ENCODE measurements at regions not wholly inside any gene's neighbourhood (a gene's known extent, or its start where the extent isn't known, plus 50 kb on each side); places are given as distances from the start of the nearest gene placed in this dataset.

DNA sequence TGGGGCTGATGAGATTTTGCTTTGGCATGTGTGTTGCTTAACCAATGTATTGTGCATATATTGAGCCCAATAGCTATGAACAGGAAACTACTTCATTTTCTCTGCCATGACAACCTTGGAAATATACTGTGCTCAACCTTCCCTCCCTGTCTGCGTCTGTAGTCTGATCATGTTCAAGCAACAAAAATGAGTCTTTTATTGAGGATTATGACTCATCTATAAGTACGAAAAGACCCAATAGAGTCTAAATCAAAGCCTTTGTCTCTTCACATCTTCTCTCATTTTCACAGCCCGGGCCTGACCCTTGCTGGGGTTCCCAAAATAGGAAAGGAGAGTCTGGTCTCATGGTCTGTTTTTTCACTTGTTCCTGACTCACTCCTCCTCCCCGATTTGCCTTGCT lies 158.2 kb downstream of the CAND1 start:
- DNase-seq (ENCODE audit: low read depth) = no peak

DNA sequence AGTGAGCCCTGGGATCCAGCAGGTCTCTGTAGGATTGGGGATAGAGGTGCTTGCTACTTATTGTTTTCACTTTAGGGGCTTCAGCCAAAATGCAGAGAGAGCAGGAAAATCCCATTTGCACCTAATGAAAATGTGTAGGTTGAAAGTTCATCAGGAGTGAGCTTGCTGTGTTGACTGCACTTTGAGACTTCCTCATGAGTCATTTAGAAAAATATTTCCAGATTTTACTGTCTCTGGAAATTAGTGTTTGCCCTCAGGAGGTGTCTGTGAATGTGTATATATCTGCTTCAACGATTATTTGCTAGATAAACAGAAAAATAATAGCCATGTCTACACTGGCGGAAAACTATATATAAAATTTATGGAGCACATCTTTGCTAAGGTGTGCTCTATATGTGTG lies 159.3 kb downstream of the CAND1 start:
- no peak for DNase-seq (ENCODE audit: low read depth)

DNA sequence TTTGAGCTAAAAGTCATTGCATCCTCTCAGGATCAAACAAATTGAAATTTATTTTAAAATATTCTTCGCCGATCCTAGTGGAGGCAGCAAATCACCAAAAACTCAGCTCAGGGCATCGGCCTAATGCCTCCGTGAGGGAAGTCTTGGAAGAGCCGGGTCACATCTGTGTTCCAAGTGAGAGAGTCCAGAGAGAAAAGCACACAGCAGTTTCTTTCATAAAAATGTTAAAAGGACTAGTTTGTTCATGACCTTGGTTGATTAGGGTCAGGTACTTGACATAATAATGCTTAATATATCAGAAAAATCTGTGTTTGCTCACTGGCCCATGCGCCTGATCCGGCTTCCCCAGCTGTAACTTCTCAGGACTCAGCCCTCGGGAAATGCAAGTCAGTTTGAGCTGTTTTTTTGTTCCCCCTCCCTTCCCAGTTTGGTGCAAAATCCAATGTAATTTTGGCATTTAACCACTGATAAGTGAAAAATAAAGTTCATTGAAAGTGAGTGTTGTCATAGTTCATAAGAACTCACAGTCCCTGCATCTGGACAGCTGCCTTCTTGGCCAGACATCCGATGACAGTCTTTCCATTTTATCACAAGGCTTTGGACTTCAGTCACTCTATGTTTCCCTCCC lies 161.7 kb downstream of the CAND1 start:
- DNase-seq (ENCODE audit: low read depth) = no peak

DNA sequence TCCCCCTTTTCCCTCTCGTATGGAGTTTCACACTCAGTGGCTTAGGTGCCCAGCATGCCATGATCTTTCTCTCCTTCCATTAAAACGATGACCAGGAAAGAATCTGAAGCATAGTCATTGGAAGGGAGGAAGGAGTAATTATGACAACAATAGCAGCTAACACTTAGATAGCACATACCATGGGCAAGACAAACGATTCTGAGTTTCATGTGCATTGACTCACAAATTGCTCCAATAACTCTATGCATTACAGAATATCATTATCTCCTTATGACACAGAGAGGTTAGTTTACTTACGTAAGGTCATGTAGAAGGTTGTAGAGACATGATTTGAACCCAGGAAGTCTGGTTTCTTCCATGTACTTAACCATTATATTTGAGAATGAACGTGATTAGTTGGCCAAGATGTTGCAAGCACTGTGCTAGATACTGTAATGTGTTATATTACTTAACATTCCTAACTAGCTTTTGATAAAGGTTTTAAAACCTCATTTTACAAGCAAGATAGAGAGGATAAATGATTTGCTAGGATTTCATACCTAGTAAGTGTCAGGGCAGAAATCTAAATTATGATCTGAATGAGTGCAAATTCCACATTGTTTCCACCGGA lies 162.4 kb downstream of the CAND1 start:
- no peak for DNase-seq (ENCODE audit: low read depth)

DNA sequence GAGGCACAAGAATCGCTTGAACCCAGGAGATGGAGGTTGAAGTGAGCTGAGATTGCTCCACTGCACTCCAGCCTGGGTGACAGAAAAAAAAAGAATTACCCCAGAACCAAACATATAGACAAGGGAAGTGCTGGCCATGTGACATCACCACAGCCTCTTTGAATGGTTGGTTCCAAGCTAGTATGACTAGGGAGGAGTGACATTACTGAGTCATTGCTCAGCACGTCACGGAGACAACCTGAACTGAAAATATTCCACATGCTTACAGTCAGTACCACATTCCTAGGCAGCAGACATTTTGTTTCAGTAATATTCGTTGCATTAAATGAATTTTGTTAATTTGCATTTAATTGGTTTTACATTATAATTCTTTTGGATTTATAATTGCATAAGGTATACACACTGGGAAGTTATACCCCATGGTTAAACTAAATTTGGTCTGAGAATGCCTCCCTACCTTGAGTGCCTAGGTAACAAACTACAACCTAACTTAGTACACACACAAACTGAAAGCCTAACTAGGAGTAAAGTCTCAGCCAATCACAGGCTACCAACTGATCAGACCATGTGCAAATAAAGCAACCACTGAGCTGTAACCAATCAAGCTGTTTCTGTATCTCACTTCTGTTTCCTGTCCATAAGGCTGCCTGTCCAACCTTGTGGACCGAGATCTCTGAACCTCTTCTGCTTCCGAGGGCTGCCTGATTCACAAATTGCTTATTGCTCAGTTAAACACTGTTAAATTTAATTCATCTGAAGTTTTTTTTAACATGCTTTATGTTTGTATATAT lies 164.4 kb downstream of the CAND1 start:
- DNase-seq (ENCODE audit: low read depth) = peak; percentile 29

DNA sequence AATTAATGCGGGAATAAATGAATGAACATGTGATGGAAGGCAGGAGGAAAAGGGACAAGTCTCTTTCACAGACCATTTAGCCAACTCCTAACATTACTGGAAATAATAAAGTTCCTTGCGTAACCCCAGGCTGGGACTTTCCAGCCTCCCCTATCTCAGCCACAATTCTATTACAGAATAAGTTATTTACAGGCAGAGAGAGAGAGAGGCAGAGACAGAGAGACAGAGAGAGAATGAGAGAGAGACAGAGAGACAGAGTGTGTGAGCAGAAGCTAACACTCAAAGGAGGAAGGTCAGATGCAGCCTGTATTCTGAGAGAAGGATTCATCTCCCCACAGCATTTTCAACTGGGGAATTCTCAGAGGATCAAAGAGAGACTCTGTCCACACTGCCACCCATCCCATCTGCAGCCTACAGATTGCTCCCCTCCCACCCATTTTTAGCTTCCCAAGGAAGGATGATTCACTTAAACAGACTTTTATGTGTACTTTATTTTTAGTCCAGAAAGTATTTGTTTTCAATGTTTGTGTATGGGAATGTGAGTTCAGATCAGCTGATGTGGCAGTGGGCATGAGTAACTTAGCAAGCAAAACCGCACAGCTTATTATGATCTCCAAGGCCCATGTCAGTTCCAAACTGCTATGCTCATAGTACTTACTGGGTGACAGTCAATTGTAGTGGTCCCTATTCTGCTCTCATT lies 165.7 kb downstream of the CAND1 start:
- DNase-seq (ENCODE audit: low read depth) = no peak

DNA sequence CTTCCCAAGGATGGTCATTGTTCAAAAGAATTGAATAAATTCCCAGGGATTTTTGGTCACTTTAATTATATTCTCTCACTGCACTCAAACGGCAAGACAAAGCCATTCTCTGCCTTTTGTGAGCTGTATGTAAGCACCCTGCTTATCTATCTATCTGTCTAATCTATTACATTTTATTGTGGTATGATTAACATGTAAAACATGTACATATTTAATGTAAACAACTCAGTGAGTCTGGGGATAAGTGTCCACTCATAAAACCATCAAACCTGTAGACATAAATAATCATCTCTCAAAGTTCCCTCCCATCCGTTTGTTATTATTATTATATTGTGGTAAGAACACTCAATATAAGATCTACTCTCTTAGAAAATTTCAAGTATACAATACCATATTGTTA lies 167.1 kb downstream of the CAND1 start:
- no peak for DNase-seq (ENCODE audit: low read depth)

DNA sequence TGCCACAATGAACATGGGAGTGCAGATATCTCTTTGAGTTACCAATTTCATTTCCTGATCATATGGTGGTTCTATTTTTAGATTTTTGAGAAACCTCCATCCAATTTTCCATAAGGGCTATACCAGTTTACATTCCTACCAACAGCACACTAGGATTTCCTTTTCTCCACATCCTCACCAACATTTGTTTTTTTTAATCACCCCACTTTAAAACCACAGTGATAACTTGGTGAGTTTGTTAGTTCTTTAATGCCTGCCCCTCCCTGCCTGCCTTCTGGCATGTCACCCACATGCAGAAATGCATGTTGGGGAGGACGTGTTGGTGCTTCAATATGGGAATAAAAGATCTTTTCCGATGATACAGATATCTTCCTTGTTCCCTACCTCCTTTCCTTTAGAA lies 167.9 kb downstream of the CAND1 start:
- no peak for DNase-seq (ENCODE audit: low read depth)

DNA sequence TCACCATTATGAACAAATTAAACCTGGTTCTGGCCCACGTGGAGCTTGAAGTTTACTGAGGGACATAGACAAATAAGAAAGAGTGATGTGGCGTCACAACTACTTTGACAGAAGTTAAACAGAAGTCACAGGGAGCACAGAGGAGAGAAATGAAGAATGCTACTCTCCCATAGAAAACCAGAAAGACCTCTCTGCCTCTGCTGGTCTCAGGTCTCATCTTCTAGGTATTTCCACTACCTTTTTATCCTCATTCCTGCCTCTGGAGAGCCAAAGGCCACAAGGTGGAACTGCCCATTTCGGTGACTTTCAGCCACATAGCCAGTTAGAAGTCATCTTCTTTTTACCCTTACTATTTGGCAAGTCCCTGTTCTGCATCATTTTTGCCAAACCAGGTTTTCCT lies 170.5 kb downstream of the CAND1 start:
- DNase-seq (ENCODE audit: low read depth) = no peak

DNA sequence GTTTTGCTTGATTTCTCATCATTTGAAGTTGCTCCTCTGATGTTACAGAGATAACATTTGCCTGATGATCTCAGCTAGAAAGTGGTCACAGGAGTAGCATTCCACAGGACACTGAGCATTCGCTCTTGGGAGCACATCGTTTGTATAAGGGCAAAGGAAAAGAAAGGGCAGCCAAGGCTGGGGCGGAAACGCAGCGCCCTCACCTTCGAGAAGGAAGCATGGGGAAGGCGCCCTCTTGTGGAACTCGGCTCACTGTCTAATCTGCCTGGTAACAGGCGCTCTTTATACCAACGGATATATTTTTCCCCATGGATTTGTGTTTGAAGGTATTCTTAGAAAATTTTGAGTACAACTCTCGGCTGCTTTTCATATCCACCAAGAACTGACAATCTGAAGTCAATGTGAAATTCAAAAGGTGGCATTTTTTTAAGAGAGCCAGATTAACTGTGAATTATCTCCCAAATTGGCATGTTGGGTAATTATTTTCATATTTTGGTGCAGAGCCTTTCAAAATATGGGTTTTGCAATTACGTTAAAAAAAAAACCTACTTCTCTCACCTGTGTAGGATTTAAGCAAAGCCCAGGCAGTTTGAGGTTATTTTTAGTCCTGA lies 172.7 kb downstream of the CAND1 start:
- no peak for DNase-seq (ENCODE audit: low read depth)

DNA sequence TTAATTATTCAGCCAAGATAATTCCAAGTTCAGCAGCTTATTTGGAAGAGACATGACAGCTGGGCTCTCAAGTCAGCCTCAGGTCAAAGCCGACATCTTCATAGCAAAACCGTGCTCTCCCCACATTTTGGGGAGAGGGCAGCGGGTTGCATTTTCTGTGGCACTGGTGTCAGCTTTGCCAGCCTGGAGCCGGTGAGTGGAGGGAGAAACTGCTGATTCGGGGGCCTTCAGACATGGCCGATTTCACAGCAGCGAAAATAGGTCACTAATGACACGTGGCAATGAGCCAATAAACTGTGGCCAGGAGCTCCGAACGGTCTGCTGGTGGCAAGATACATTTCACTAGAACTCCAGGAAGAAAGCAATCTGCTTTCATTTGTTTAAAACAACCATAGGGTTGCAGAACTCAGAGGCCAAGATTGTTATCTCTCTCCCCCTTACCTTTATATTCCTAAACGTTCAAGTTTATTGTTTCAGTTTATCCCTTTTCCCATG lies 173.2 kb downstream of the CAND1 start:
- no peak for DNase-seq (ENCODE audit: low read depth)

DNA sequence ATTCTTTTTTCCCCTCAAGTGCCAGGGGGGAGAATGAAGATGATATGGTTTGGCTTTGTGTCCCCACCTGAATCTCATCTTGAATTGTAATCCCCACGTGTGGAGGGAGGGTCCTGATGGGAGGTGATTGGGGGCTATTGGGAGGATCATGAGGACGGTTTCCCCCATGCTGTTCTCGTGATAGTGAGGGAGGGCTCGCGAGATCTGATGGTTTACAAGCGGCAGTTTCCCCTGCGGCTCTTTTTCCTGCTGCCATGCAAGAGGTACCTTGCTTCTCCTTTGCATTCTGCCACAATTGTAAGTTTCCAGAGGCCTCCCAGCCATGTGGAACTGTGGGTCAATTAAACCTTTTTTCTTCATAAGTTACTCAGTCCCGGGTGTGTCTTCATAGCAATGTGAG lies 173.7 kb downstream of the CAND1 start:
- DNase-seq (ENCODE audit: low read depth) = no peak

DNA sequence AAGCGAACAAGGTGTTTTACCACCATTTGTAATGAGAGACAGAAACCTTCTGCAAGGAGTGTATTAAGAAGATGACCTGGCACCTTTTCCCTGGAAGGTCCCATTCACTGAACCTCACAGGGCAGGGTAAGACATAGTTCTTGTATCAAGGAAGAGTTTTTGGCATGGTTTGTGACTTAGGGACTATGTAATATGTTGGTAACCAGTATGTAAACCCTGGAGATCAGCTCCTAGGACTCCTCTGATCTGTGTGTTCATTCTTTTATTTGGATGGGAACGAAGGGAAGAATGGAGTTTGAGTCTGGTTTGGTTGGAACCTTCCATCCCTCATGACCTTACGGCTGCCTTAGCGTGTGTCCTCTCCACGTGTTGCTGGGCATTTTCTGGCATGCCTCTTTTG lies 175.4 kb downstream of the CAND1 start:
- DNase-seq (ENCODE audit: low read depth) = no peak

DNA sequence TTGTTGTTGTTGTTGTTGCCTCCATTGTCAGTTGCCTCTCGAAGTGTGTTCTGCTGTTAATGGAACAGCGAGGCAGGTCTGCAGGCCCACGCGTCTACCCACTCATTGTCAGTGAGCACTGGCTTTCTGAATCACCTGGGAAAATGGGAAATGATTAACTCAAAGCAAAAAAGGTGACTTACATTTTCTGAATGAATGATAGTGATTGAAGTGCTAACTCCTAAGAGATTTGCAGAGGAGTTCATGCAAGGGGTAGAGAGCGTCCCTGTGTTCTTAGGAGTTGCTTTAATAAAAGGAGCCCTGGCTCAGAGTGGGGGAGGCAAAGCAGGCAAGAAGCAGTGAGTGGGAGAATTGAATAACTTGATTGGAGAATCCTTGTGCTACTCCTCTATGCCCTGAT lies 177.6 kb downstream of the CAND1 start:
- DNase-seq (ENCODE audit: low read depth) = no peak

DNA sequence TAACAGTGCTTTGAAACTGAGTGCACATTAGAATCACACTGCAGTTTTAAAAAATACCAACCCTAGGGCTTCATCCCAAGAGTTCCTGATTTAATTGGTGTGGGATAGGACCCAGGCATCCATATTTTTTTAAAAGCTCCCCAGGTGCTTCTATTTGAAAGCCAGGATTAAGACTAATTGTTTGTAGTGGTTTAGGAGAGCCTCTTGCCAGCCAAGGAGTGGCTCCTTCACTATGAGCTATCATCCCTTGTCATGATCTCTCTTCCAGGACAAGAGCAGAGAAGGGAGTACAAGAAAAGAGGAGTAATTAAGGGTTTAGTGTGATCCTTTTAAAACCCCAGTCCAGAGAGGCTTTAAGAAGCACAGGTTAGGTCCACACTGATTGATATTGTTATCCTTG lies 178.0 kb downstream of the CAND1 start:
- DNase-seq (ENCODE audit: low read depth) = no peak

DNA sequence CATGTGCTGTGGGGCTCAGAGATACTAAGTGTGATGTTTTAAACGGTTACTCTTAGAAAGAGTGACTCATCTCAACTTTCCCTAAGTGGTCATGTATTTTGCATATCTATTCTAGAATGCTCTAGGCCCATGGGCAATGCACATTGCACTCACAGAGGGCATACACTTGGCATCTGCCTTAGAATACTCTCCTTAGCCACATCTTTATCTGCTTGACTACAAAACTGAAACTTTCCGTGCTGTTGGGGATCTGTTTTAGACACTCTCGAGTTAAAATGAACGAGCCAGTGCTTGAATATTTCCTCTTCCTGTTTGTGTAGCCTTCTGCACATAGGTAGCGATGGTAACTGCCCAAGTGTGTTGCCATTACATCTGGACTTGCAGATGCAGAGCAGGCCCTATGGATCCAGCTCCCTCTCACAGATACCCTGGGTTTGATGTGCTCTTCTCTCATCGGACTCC lies 180.5 kb downstream of the CAND1 start:
- DNase-seq (ENCODE audit: low read depth) = no peak

DNA sequence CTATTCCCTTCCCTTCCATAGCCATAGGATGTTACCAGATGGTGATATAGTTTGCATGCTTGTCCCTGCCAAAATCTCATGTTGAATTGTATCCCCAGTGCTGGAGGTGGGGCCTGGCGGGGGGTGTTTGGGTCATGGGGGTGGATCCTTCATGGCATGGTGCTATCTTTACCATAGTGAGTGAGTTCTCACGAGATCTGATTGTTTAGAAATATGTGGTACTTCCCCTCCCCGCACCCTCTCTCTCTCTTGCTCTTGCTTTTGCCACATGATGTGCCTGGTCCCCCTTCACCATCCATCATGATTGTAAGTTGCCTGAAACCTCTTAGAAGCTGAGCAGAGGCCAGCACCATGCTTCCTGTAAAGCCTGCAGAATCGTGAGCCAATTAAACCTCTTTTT lies 181.3 kb downstream of the CAND1 start:
- DNase-seq (ENCODE audit: low read depth) = no peak

DNA sequence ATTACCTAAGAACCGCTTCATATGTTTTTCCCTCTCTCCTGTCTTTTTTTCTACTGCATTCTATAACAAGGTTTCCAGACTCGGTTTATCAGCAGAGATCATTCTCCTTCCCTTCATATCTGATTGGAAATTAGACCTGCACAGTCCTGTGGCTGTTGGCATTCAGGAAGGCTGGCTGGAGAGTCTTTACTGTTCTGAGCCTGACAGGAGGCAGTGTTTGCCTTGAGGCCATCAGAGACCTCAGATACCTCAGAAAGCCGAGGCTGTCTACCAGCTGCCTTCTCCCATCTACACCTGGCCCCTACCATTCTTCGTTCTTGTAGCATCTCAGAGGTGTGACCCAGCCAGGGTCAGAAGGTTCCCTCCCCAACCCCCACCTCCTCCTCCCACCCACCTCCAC lies 182.0 kb downstream of the CAND1 start:
- no peak for DNase-seq (ENCODE audit: low read depth)

DNA sequence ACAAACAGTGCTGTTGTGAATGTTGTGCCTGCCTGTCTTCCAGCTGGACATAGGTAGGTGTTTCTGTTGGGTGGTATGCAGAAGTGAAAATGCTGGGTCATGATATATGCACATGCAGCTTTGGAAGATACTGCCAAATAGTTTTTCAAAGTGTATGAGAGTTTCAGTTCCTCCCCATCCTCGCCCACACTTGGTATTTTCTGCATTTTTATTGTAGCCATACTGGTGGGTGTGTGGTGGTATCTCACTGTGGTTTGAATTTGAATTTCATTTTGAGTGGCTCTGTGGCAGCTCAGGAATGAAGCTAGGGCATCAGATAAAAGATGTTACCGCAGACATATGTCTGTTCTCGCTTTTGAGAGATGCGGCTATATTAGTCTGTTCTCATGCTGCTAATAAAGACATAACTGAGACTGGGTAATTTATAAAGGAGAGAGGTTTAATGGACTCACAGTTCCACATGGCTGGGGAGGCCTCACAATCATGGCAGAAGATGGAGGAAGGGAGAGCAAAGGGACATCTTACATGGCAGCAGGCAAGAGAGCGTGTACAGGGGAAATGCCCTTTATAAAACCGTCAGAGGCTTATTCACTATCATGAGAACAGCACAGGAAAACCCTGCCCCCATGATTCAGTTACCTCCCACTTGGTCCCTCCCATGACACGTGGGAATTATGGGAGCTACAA lies 183.1 kb downstream of the CAND1 start:
- no peak for DNase-seq (ENCODE audit: low read depth)

DNA sequence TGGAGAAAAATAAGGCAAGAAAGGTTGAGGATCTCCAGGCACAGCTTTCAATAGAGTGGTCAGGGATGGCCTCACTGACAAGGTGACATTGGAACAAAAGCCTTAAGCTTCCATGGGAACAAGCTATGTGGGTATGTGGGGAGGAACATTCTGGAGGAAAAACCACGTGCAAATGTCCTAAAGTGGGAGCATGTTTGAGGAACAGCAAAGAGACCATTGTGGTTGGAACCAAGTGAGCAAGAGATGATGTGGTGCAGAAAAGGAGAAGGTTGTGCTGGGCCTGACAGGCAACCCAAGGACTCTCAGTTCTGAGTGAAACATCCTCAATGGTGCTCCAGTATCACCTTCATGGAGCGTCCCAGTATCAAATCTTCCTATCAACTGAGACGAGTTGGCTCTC lies 184.0 kb downstream of the CAND1 start:
- DNase-seq (ENCODE audit: low read depth) = no peak

DNA sequence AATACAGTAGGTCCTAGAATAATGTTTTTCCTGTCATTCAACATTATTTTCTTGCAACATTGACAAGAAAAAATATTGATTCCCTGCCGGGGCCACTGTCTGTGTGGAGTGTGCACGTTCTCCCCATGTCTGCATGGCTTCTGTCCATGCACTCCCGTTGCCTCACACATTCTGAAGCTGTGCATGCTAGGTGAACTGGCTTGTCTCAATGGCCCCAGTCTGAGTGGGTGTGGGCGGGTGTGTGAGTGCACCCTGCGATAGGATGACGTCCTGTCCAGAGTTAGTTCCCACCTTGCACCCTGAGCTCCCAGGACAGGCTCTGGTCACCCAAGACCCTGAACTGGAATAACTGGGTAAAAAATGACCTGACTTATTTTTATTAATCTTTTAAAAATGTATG lies 186.1 kb downstream of the CAND1 start:
- no peak for DNase-seq (ENCODE audit: low read depth)

DNA sequence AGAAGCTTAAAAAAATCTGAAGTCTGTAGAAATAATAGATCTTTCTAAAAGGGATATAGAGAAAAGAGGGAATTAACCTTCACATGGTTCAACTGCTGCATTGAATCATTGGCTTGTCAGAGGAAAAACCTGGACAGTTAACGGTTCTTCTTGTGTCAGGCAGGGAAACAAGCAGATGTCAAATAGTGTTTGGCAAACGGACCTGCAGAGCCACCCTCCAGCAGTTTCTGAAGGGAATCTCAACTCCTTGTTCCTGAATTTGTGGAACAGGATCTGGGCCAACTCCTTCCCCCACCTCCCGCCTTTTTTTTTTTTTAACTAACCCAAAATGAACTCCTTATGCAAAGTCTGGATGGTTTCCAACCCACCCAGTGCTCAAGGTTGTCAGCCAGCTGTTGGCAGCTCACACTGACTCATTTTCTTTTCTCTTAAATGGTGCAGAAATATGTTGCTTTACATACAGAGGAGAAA lies 187.3 kb downstream of the CAND1 start:
- no peak for DNase-seq (ENCODE audit: low read depth)
